H1 (cell line): ENCODE measurements at regions not wholly inside any gene's neighbourhood (a gene's known extent, or its start where the extent isn't known, plus 50 kb on each side); places are given as distances from the start of the nearest gene placed in this dataset.

Experiments
- SP2 ChIP-seq: IDR thresholded peaks from 2 replicates; pipeline ENCODE4 v1.6.1; 2012; ENCODE audit warnings: mild to moderate bottlenecking, low read length, inconsistent platforms
- TF ChIP-seq, protein P1 (sequence below): IDR thresholded peaks from 2 replicates; pipeline ENCODE4 v1.6.1; 2012; ENCODE audit warnings: inconsistent platforms

DNA sequence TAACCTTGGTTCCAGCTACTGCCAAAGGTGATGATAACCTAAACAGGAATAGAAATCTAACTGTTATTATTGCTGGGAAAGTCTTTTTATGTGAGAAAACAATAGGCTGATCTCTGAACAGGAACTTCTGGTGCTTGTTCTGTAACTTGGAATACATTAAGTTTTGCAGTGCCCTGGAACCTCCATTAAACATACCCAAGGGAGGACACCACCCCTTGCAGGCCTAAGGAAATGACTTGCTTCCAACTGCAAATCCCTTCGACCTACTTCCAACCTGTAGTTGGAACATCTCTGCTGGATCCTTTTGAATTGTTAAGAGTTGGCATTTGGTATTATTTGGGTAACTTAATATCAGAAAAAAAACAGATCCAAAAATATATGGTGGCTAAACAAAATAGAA, 188.4 kb upstream of the API5 start (continued):
- TF ChIP-seq, protein P1, sequence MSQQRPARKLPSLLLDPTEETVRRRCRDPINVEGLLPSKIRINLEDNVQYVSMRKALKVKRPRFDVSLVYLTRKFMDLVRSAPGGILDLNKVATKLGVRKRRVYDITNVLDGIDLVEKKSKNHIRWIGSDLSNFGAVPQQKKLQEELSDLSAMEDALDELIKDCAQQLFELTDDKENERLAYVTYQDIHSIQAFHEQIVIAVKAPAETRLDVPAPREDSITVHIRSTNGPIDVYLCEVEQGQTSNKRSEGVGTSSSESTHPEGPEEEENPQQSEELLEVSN, result no peak
- TF ChIP-seq SP2, result no peak
